Endothelial cell of umbilical vein (primary cell): ENCODE measurements at regions not wholly inside any gene's neighbourhood (a gene's known extent, or its start where the extent isn't known, plus 50 kb on each side); places are given as distances from the start of the nearest gene placed in this dataset.

Experiments
- BruUV-seq: library from RNA; stranded (reverse); fragments of 400-500 nt; replicated peaks from 2 replicates; lab custom pipeline; 2021; lab: Mats Ljungman, UMichigan
- CTCF ChIA-PET: fragments of 300-600, 350-600 bp; sonication (Branson Sonifier 250); formaldehyde crosslinking; loops from one replicate; lab custom pipeline; 2021; ENCODE audit warnings: antibody characterized with exemption, inconsistent platforms; lab: Charles Lee
- POLR2A ChIA-PET: fragments of 300-600, 350-600 bp; sonication (Branson Sonifier 250); formaldehyde crosslinking; loops from one replicate; lab custom pipeline; 2021; ENCODE audit warnings: antibody characterized with exemption, inconsistent platforms; lab: Charles Lee
- DNase-seq: peaks from one replicate; pipeline ENCODE4 v3.0.0-alpha.2; 2011; ENCODE audit warnings: low read depth, low spot score
- FAIRE-seq: peaks from 2 replicates; lab custom pipeline; 2011; peaks lifted over from hg19 to GRCh38; lab: Jason Lieb, UNC
- H2AFZ ChIP-seq: 2 replicates; pipeline ENCODE4 v1.6.0; 2012; ENCODE audit warnings: low read depth, low read length, control low read depth, inconsistent platforms
- H3K27ac ChIP-seq: 2 replicates; pipeline ENCODE4 v1.5.1; 2011; ENCODE audit warnings: low read depth, mild to moderate bottlenecking, control low read depth, low read length, moderate library complexity; ENCODE audit not compliant: insufficient read depth
- H3K27me3 ChIP-seq, 2 experiments: 2 replicates each; pipeline versions ENCODE4 v1.6.0 to v1.6.1; 2011; ENCODE audit warnings: low read length in 2 of 2, mixed read lengths in 1 of 2; ENCODE audit not compliant: control insufficient read depth in 2 of 2, insufficient read depth in 2 of 2
- H3K36me3 ChIP-seq, 2 experiments: 2 replicates in 1 of 2; 3 replicates in 1 of 2; pipeline ENCODE4 v1.5.1; 2011; ENCODE audit warnings: low read length in 2 of 2, mild to moderate bottlenecking in 1 of 2, moderate library complexity in 1 of 2; ENCODE audit not compliant: control insufficient read depth in 2 of 2, insufficient read depth in 2 of 2; ENCODE audit errors: extremely low read depth in 1 of 2
- H3K4me1 ChIP-seq: 3 replicates; pipeline ENCODE4 v1.5.1; 2011; ENCODE audit warnings: mild to moderate bottlenecking, low read length; ENCODE audit not compliant: control insufficient read depth, insufficient read depth; ENCODE audit errors: extremely low read depth
- H3K4me2 ChIP-seq: 2 replicates; pipeline ENCODE4 v1.6.1; 2011; ENCODE audit warnings: low read length, control low read depth, mixed read lengths; ENCODE audit not compliant: insufficient read depth
- H3K4me3 ChIP-seq, 3 experiments: fragments of 200-600 bp in 1 of 3; sonication (generic), shearing (Covaris generic) in 1 of 3; replicated peaks in 1 of 3; 2 replicates each; pipeline ENCODE4 v1.5.1; 2011 to 2016; ENCODE audit warnings: control low read depth in 3 of 3, low read length in 3 of 3, mild to moderate bottlenecking in 2 of 3, inconsistent platforms in 1 of 3, low read depth in 1 of 3, moderate library complexity in 1 of 3; ENCODE audit not compliant: insufficient read depth in 1 of 3
- H3K79me2 ChIP-seq: 2 replicates; pipeline ENCODE4 v1.6.0; 2012; ENCODE audit warnings: low read length, inconsistent platforms; ENCODE audit not compliant: control insufficient read depth, insufficient read depth
- H3K9ac ChIP-seq: replicated peaks from 2 replicates; pipeline ENCODE3; 2011; ENCODE audit warnings: low read length, control low read depth; ENCODE audit not compliant: insufficient read depth; ENCODE audit errors: extremely low read depth
- H3K9me1 ChIP-seq: replicated peaks from 3 replicates; pipeline ENCODE4 v1.6.0; 2011; ENCODE audit warnings: mild to moderate bottlenecking, low read length; ENCODE audit not compliant: control insufficient read depth, insufficient read depth; ENCODE audit errors: extremely low read depth
- H3K9me3 ChIP-seq: replicated peaks from 2 replicates; pipeline ENCODE4 v1.5.1; 2012; ENCODE audit warnings: low read length, inconsistent platforms; ENCODE audit not compliant: control insufficient read depth, insufficient read depth
- H4K20me1 ChIP-seq: replicated peaks from 2 replicates; pipeline ENCODE3; 2011; ENCODE audit warnings: mild to moderate bottlenecking, low read length; ENCODE audit not compliant: control insufficient read depth, insufficient read depth; ENCODE audit errors: extremely low read depth
- CTCF ChIP-seq, 2 donors: IDR thresholded peaks; 1 replicate in 1 of 2; 2 replicates in 1 of 2; pipeline ENCODE4 v1.5.1; 2011; ENCODE audit warnings: low read length in 2 of 2, mild to moderate bottlenecking in 2 of 2, moderate library complexity in 2 of 2, control low read depth in 1 of 2, inconsistent platforms in 1 of 2, low read depth in 1 of 2; ENCODE audit not compliant: insufficient read depth in 1 of 2; ENCODE audit errors: extremely low read depth in 1 of 2
- EZH2 ChIP-seq: IDR thresholded peaks from 2 replicates; pipeline ENCODE4 v1.6.1; 2012; ENCODE audit warnings: borderline replicate concordance, low read depth, mild to moderate bottlenecking, moderate library complexity, low read length, inconsistent platforms; ENCODE audit not compliant: severe bottlenecking
- FOS ChIP-seq: IDR thresholded peaks from 2 replicates; pipeline ENCODE4 v1.6.1; 2011; ENCODE audit warnings: mild to moderate bottlenecking, low read length, moderate library complexity, borderline replicate concordance; ENCODE audit not compliant: insufficient read depth
- GATA2 ChIP-seq: IDR thresholded peaks from 2 replicates; pipeline ENCODE4 v1.7.0; 2011; ENCODE audit warnings: low read depth, mild to moderate bottlenecking, moderate library complexity, mixed read lengths, low read length; ENCODE audit not compliant: insufficient read length, insufficient read depth
- JUN ChIP-seq: IDR thresholded peaks from 2 replicates; pipeline ENCODE4 v1.6.1; 2011; ENCODE audit warnings: borderline replicate concordance, low read depth; ENCODE audit not compliant: insufficient read length, insufficient read depth
- MAX ChIP-seq: IDR thresholded peaks from 2 replicates; pipeline ENCODE4 v1.6.1; 2011; ENCODE audit not compliant: insufficient read depth, insufficient read length
- MYC ChIP-seq: IDR thresholded peaks from one replicate; pipeline ENCODE4 v1.6.1; 2011; ENCODE audit warnings: mild to moderate bottlenecking, low read depth, low read length
- POLR2A ChIP-seq: IDR thresholded peaks from 2 replicates; pipeline ENCODE4 v1.6.1; 2012; ENCODE audit warnings: low read depth, mild to moderate bottlenecking, control low read depth, low read length
- POLR2AphosphoS5 ChIP-seq: IDR thresholded peaks from 2 replicates; pipeline ENCODE4 v1.6.1; 2012; ENCODE audit warnings: low read depth, mild to moderate bottlenecking, control low read depth, low read length, moderate library complexity; ENCODE audit not compliant: insufficient read depth
- dilution Hi-C: fragments of 300-500 bp; cut with MboI; formaldehyde crosslinking; loops from one replicate; pipeline ENCODE4 v1.15.0; 2019; ENCODE audit warnings: low sequenced_read_pairs; ENCODE audit not compliant: extremely low pct_ligation_motif_present
- intact Hi-C: fragments of 100-400 bp; cut with micrococcal nuclease; formaldehyde crosslinking; loops from one replicate; pipeline ENCODE4 v1.10.0; 2022

GRCh38 chr6:144664281-144664680 is 379.1 kb downstream of the UTRN start:
- ChIA-PET POLR2A (no interaction called here), CTCF (interaction anchor here (1.0 kb wide), 1 partner anchor 16 kb away, joined by 3 read pairs; no protein-coding TSS in a partner anchor)
- H3K4me2 ChIP-seq, result no peak overlapping the region
- H2AFZ ChIP-seq, result no peak overlapping the region
- DNase-seq (no peak), FAIRE-seq (no peak)
- no peak overlapping the region for H3K9ac ChIP-seq
- H3K9me1 ChIP-seq, result peaks cover 3% of the 10 kb centered on the region
- no TSS peak for BruUV-seq
- no peak overlapping the region for H3K4me3 ChIP-seq
- H4K20me1 ChIP-seq, result peaks cover 3% of the 10 kb centered on the region
- no peaks in the 10 kb centered on the region for H3K9me3 ChIP-seq
- H3K4me1 ChIP-seq, result no peaks in the 10 kb centered on the region
- no peak overlapping the region for H3K27ac ChIP-seq
- TF ChIP-seq EZH2, result no peak
- no peak for TF ChIP-seq CTCF (IDR thresholded peaks at IDR 0.05; ENCODE audit: extremely low read depth in 1 of 2, insufficient read depth in 1 of 2, low read depth in 1 of 2, low read length in 2 of 2)
- TF ChIP-seq FOS, result no peak
- TF ChIP-seq POLR2AphosphoS5, result no peak
- TF ChIP-seq MAX, result no peak
- no peak for TF ChIP-seq GATA2
- TF ChIP-seq POLR2A, result no peak
- no peak for TF ChIP-seq JUN
- no peak for TF ChIP-seq MYC
- no peaks in the 10 kb centered on the region for H3K79me2 ChIP-seq
- intact Hi-C loops (no loop called here), dilution Hi-C loops (no loop called here)
- H3K36me3 ChIP-seq, result no peaks in the 10 kb centered on the region
- H3K27me3 ChIP-seq, result no peaks in the 10 kb centered on the region
